ENCODE measurements at regions not wholly inside any gene's neighbourhood (a gene's known extent, or its start where the extent isn't known, plus 50 kb on each side); places are given as distances from the start of the nearest gene placed in this dataset.

- Histone ChIP-seq H3K4me1 (peaks cover 3 to 43% (median 27%) of the 10 kb centered on the region in 3 donors), H3K4me3 (no peak overlapping the region), H3K36me3 (no peaks in the 10 kb centered on the region), H3K27me3 (no peaks in the 10 kb centered on the region), H3K9me3 (no peaks in the 10 kb centered on the region), H3K27ac (peak overlapping the region in 3 of 4 donors; percentile 24 to 79 (median 67))
- intact Hi-C loops (cut with DNase I): loop anchor here (10.0 kb wide), 1 partner anchor 57 kb away; no protein-coding TSS in a partner anchor
- DNase-seq: no peak
- WGBS, 2 donors: 80 to 91% methylated on average over 8 of the region's 8 CpGs
- TF ChIP-seq, protein P1, sequence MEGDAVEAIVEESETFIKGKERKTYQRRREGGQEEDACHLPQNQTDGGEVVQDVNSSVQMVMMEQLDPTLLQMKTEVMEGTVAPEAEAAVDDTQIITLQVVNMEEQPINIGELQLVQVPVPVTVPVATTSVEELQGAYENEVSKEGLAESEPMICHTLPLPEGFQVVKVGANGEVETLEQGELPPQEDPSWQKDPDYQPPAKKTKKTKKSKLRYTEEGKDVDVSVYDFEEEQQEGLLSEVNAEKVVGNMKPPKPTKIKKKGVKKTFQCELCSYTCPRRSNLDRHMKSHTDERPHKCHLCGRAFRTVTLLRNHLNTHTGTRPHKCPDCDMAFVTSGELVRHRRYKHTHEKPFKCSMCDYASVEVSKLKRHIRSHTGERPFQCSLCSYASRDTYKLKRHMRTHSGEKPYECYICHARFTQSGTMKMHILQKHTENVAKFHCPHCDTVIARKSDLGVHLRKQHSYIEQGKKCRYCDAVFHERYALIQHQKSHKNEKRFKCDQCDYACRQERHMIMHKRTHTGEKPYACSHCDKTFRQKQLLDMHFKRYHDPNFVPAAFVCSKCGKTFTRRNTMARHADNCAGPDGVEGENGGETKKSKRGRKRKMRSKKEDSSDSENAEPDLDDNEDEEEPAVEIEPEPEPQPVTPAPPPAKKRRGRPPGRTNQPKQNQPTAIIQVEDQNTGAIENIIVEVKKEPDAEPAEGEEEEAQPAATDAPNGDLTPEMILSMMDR (IDR thresholded peaks at IDR 0.05): no peak
- no peak for TF ChIP-seq POLR2A (IDR thresholded peaks at IDR 0.05)
Measured at GRCh38 chr20:50398064-50398463, 112.1 kb upstream of the PTPN1 start.

DNA sequence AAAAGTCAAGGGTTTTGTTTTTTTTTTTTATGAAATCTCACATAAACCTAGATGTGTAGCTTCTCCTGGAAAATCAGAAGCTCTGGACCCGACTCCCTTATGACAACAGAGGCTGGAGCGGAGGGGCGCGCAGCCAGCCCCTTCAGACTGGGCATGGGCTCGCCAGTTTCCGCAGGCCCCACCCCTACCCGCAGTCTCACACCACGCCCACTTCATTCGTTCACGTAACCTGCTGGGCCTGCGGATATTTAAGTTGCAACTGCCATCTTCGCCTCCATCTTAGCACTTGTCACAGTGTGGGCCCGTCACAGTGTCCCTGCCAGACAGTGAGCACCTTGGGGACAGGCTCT is 111.7 kb upstream of the PTPN1 start:
- TF ChIP-seq POLR2A (IDR thresholded peaks at IDR 0.05): no peak
- TF ChIP-seq, protein P1 (IDR thresholded peaks at IDR 0.05): no peak
- WGBS, 2 donors: 82 to 87% methylated on average over 10 to 13 of the region's 13 CpGs
- peak overlapping the region in 3 of 4 donors; percentile 67 to 85 (median 79) for H3K27ac ChIP-seq
- intact Hi-C loops (cut with DNase I): loop anchor here (10.0 kb wide), 1 partner anchor 56 kb away; no protein-coding TSS in a partner anchor
- no peaks in the 10 kb centered on the region for H3K36me3 ChIP-seq
- no peaks in the 10 kb centered on the region for H3K9me3 ChIP-seq
- no peaks in the 10 kb centered on the region for H3K27me3 ChIP-seq
- no peak for DNase-seq
- no peak overlapping the region for H3K4me3 ChIP-seq
- peaks cover 3 to 43% (median 27%) of the 10 kb centered on the region in 3 donors for H3K4me1 ChIP-seq

DNA sequence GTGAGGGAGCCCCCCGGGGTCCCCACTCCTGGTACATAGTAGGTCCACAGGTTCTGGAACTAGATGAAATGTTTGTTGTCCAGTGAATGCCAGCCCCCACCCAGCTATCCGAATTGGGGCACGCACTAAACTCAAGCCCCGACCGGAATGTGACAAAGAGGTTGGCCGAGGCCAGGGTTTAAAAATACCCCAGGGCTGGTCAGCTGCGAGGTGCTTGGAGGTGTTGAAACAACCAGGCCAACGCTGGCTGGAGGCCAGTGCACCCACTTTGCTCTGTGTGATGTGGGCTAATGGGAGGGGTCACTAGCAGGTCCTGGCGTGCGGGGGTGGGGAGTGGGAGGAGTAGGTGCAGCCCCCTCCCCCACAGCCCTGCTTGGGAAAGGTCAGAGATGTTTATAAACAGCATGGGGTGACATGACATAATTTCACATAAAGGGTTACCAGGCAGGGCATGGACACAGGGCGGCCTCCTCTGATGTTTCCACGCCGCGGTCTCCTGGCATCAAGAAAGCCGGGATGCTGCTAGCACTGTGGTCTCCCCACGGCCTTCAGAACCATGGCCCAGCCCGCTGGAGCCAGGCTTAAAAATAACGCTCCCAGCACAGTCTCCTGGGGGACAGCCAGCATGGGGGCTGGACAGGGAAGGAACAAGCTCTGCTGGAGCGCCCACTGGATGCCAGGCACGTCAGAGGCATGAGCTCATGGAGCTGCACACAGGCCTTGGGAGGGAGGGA is 111.2 kb upstream of the PTPN1 start:
- no peaks in the 10 kb centered on the region for H3K9me3 ChIP-seq
- intact Hi-C loops (cut with DNase I): loop anchor here (10.0 kb wide), 1 partner anchor 56 kb away; no protein-coding TSS in a partner anchor
- H3K4me3 ChIP-seq: no peak overlapping the region
- peak overlapping the region; percentile 15 to 85 (median 73) for H3K27ac ChIP-seq
- H3K27me3 ChIP-seq: no peaks in the 10 kb centered on the region
- DNase-seq: no peak
- TF ChIP-seq, protein P1 (IDR thresholded peaks at IDR 0.05): no peak
- TF ChIP-seq POLR2A (IDR thresholded peaks at IDR 0.05): no peak
- H3K4me1 ChIP-seq: peaks cover 3 to 49% (median 27%) of the 10 kb centered on the region in 3 donors
- H3K36me3 ChIP-seq: no peaks in the 10 kb centered on the region
- 53 to 63% methylated on average over 3 to 11 of the region's 20 CpGs for WGBS, 2 donors

GRCh38 chr20:50399555-50399916 is 110.6 kb upstream of the PTPN1 start:
- DNase-seq: no peak
- H3K36me3 ChIP-seq: no peaks in the 10 kb centered on the region
- no peaks in the 10 kb centered on the region for H3K9me3 ChIP-seq
- H3K4me3 ChIP-seq: no peak overlapping the region
- no peaks in the 10 kb centered on the region for H3K27me3 ChIP-seq
- H3K4me1 ChIP-seq: peaks cover 3 to 50% (median 27%) of the 10 kb centered on the region in 3 donors
- intact Hi-C loops (cut with DNase I): loop anchor here (10.0 kb wide), 1 partner anchor 55 kb away; no protein-coding TSS in a partner anchor
- 80 to 83% methylated on average over 8 to 9 of the region's 9 CpGs for WGBS, 2 donors
- peak overlapping the region; percentile 15 to 85 (median 73) for H3K27ac ChIP-seq
- TF ChIP-seq, protein P1 (IDR thresholded peaks at IDR 0.05): no peak
- no peak for TF ChIP-seq POLR2A (IDR thresholded peaks at IDR 0.05)

- Histone ChIP-seq H3K4me3 (no peak overlapping the region), H3K9me3 (no peaks in the 10 kb centered on the region), H3K4me1 (peaks cover 0 to 44% (median 22%) of the 10 kb centered on the region in 3 donors), H3K27ac (peak overlapping the region; percentile 15 to 85 (median 73)), H3K36me3 (no peaks in the 10 kb centered on the region), H3K27me3 (no peaks in the 10 kb centered on the region)
- no peak for DNase-seq
- 50 to 60% methylated on average over 14 to 15 of the region's 15 CpGs for WGBS, 2 donors
- TF ChIP-seq, protein P1 (IDR thresholded peaks at IDR 0.05): no peak
- no peak for TF ChIP-seq POLR2A (IDR thresholded peaks at IDR 0.05)
- intact Hi-C loops (cut with DNase I): loop anchor here (10.0 kb wide), 1 partner anchor 55 kb away; no protein-coding TSS in a partner anchor
Measured at GRCh38 chr20:50399917-50400704, 110.1 kb upstream of the PTPN1 start.
